ENCODE measurements at regions not wholly inside any gene's neighbourhood (a gene's known extent, or its start where the extent isn't known, plus 50 kb on each side); places are given as distances from the start of the nearest gene placed in this dataset.

GRCh38 chr7:68009716-68010115 is 1013.1 kb downstream of the TYW1 start:
- Histone ChIP-seq H3K18ac (ENCODE audit: low read length) (no peak overlapping the region), H3K4me2 (ENCODE audit: low read length) (no peak overlapping the region)
- no CpG with 5 or more reads among the region's 4 CpGs for WGBS (ENCODE audit: extremely low coverage, insufficient coverage, low lambda C conversion rate)

GRCh38 chr7:68014031-68014736 is 1017.6 kb downstream of the TYW1 start:
- Histone ChIP-seq H3K27me3 (ENCODE audit: insufficient read depth, low read length, poor library complexity) (no peaks in the 10 kb centered on the region), H3K23ac (ENCODE audit: low read length) (no peak overlapping the region), H4K8ac (ENCODE audit: low read depth, low read length) (no peak overlapping the region), H3K4me1 (ENCODE audit: control insufficient read depth, low read depth, low read length) (peaks cover 2% of the 10 kb centered on the region), H2BK120ac (ENCODE audit: low read depth, low read length) (no peak overlapping the region), H3K56ac (ENCODE audit: low read length) (no peak overlapping the region), H2AK5ac (ENCODE audit: low read length) (no peak overlapping the region), H2BK5ac (ENCODE audit: low read length) (no peak overlapping the region), H3K9ac (ENCODE audit: low read length) (no peak overlapping the region), H3K18ac (ENCODE audit: low read length) (no peak overlapping the region), H3K79me2 (ENCODE audit: control insufficient read depth, insufficient read depth, low read length) (no peaks in the 10 kb centered on the region), H3K27ac (ENCODE audit: low read depth, low read length) (no peak overlapping the region), H3K4ac (ENCODE audit: low read depth, low read length) (no peak overlapping the region), H3K4me3 (ENCODE audit: low read length) (no peak overlapping the region), H2BK15ac (replicated peaks; ENCODE audit: low read depth) (no peak overlapping the region), H4K5ac (ENCODE audit: low read length) (no peak overlapping the region), H3K79me1 (ENCODE audit: low read length) (no peaks in the 10 kb centered on the region), H3K36me3 (ENCODE audit: control insufficient read depth, insufficient read depth, low read length) (no peaks in the 10 kb centered on the region), H3K4me2 (ENCODE audit: low read length) (no peak overlapping the region)
- WGBS (ENCODE audit: extremely low coverage, insufficient coverage, low lambda C conversion rate), result no CpG with 5 or more reads among the region's 11 CpGs
- no peak for DNase-seq

More at GRCh38 chr7:68009716-68010115, 1013.1 kb downstream of the TYW1 start:
- H3K4me1 ChIP-seq (ENCODE audit: control insufficient read depth, low read depth, low read length), result no peaks in the 10 kb centered on the region
- no peak overlapping the region for H3K27ac ChIP-seq (ENCODE audit: low read depth, low read length)
- no peaks in the 10 kb centered on the region for H3K79me1 ChIP-seq (ENCODE audit: low read length)
- H4K8ac ChIP-seq (ENCODE audit: low read depth, low read length), result no peak overlapping the region
- no peak overlapping the region for H3K4ac ChIP-seq (ENCODE audit: low read depth, low read length)
- no peaks in the 10 kb centered on the region for H3K27me3 ChIP-seq (ENCODE audit: insufficient read depth, low read length, poor library complexity)
- no peak overlapping the region for H3K23ac ChIP-seq (ENCODE audit: low read length)
- H2AK5ac ChIP-seq (ENCODE audit: low read length), result no peak overlapping the region
- H2BK5ac ChIP-seq (ENCODE audit: low read length), result no peak overlapping the region
- H2BK120ac ChIP-seq (ENCODE audit: low read depth, low read length), result no peak overlapping the region
- H3K79me2 ChIP-seq (ENCODE audit: control insufficient read depth, insufficient read depth, low read length), result no peaks in the 10 kb centered on the region
- no peaks in the 10 kb centered on the region for H3K36me3 ChIP-seq (ENCODE audit: control insufficient read depth, insufficient read depth, low read length)
- no peak overlapping the region for H3K4me3 ChIP-seq (ENCODE audit: low read length)
- H4K5ac ChIP-seq (ENCODE audit: low read length), result no peak overlapping the region
- H2BK15ac ChIP-seq (replicated peaks; ENCODE audit: low read depth), result no peak overlapping the region
- no peak for DNase-seq
- H3K9ac ChIP-seq (ENCODE audit: low read length), result no peak overlapping the region
- no peak overlapping the region for H3K56ac ChIP-seq (ENCODE audit: low read length)

- Histone ChIP-seq H2BK120ac (ENCODE audit: low read depth, low read length) (no peak overlapping the region), H3K4me3 (ENCODE audit: low read length) (no peak overlapping the region), H3K18ac (ENCODE audit: low read length) (no peak overlapping the region), H3K4me1 (ENCODE audit: control insufficient read depth, low read depth, low read length) (peaks cover 2% of the 10 kb centered on the region), H4K5ac (ENCODE audit: low read length) (no peak overlapping the region), H3K79me2 (ENCODE audit: control insufficient read depth, insufficient read depth, low read length) (no peaks in the 10 kb centered on the region), H3K4me2 (ENCODE audit: low read length) (no peak overlapping the region), H2BK15ac (replicated peaks; ENCODE audit: low read depth) (no peak overlapping the region), H4K8ac (ENCODE audit: low read depth, low read length) (no peak overlapping the region), H3K56ac (ENCODE audit: low read length) (no peak overlapping the region), H2AK5ac (ENCODE audit: low read length) (no peak overlapping the region), H3K23ac (ENCODE audit: low read length) (no peak overlapping the region), H3K4ac (ENCODE audit: low read depth, low read length) (no peak overlapping the region), H3K9ac (ENCODE audit: low read length) (no peak overlapping the region), H3K27me3 (ENCODE audit: insufficient read depth, low read length, poor library complexity) (no peaks in the 10 kb centered on the region), H3K36me3 (ENCODE audit: control insufficient read depth, insufficient read depth, low read length) (no peaks in the 10 kb centered on the region), H2BK5ac (ENCODE audit: low read length) (no peak overlapping the region), H3K79me1 (ENCODE audit: low read length) (no peaks in the 10 kb centered on the region), H3K27ac (ENCODE audit: low read depth, low read length) (no peak overlapping the region)
- DNase-seq, result peak; percentile 7
- WGBS (ENCODE audit: extremely low coverage, insufficient coverage, low lambda C conversion rate), result no CpG with 5 or more reads among the region's 5 CpGs
Measured at GRCh38 chr7:68015122-68015977, 1018.7 kb downstream of the TYW1 start.

DNA sequence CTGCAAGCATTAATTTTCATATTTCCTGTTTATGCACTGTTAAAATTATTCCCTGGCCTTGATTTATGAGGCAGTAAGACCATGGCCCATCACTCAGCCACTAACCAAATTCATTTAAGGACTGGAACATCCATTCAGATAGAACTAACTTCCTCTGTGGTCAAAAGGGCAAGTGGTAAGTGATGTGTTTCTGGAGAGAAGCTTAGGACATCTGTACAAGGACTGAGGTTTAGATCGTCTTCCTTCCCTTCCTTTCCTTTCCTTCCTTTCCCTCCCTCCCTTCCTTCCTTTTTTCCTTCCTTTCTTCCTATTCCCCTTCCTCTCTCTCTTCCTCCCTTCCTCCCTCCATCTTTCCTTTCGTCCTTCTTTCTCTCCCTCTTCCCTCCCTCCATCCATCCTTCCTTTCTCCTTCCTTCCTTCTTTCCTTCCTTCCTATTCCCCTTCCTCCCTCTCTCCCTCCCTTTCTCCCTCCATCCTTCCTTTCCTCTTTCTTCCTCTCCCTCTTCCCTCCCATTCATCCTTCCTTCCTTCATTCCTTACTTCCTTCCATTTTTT is 1019.4 kb downstream of the TYW1 start:
- Histone ChIP-seq H3K27me3 (ENCODE audit: insufficient read depth, low read length, poor library complexity) (no peaks in the 10 kb centered on the region), H4K5ac (ENCODE audit: low read length) (no peak overlapping the region), H3K4me3 (ENCODE audit: low read length) (no peak overlapping the region), H3K79me2 (ENCODE audit: control insufficient read depth, insufficient read depth, low read length) (no peaks in the 10 kb centered on the region), H2BK120ac (ENCODE audit: low read depth, low read length) (no peak overlapping the region), H3K27ac (ENCODE audit: low read depth, low read length) (no peak overlapping the region), H3K36me3 (ENCODE audit: control insufficient read depth, insufficient read depth, low read length) (no peaks in the 10 kb centered on the region), H3K9ac (ENCODE audit: low read length) (no peak overlapping the region), H4K8ac (ENCODE audit: low read depth, low read length) (no peak overlapping the region), H3K4me1 (ENCODE audit: control insufficient read depth, low read depth, low read length) (peaks cover 2% of the 10 kb centered on the region), H2AK5ac (ENCODE audit: low read length) (no peak overlapping the region), H3K23ac (ENCODE audit: low read length) (no peak overlapping the region), H3K56ac (ENCODE audit: low read length) (no peak overlapping the region), H3K18ac (ENCODE audit: low read length) (no peak overlapping the region), H3K4me2 (ENCODE audit: low read length) (no peak overlapping the region), H3K4ac (ENCODE audit: low read depth, low read length) (no peak overlapping the region), H2BK15ac (replicated peaks; ENCODE audit: low read depth) (no peak overlapping the region), H2BK5ac (ENCODE audit: low read length) (no peak overlapping the region), H3K79me1 (ENCODE audit: low read length) (no peaks in the 10 kb centered on the region)
- whole genome bisulfite sequencing (ENCODE audit: extremely low coverage, insufficient coverage, low lambda C conversion rate), result 96% methylated on average over 1 of the region's 2 CpGs
- no peak for DNase-seq

DNA sequence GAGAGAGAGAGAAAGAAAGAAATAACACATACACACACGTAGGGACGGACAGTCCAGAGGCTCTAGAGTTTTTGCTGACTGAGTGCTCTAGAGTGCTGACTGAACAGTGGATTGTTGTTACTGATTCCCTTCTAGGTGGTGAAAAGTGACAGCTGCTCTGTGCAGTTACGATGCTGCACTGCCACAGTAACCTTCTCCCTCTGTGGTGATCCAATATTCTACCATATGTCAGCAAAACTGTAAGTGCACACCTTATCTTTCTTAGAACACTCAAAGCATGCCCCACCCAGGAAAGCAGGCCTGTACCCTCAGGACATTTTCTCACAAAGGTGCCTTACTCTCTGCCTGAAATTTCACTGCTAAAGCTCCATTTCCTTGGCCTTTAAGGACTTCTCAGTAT is 1023.5 kb downstream of the TYW1 start:
- H3K56ac ChIP-seq (ENCODE audit: low read length), result no peak overlapping the region
- H3K18ac ChIP-seq (ENCODE audit: low read length), result no peak overlapping the region
- H2BK15ac ChIP-seq (replicated peaks; ENCODE audit: low read depth), result no peak overlapping the region
- no CpG with 5 or more reads among the region's 3 CpGs for WGBS (ENCODE audit: extremely low coverage, insufficient coverage, low lambda C conversion rate)
- no peaks in the 10 kb centered on the region for H3K27me3 ChIP-seq (ENCODE audit: insufficient read depth, low read length, poor library complexity)
- no peak overlapping the region for H2BK120ac ChIP-seq (ENCODE audit: low read depth, low read length)
- H4K5ac ChIP-seq (ENCODE audit: low read length), result no peak overlapping the region
- H3K79me2 ChIP-seq (ENCODE audit: control insufficient read depth, insufficient read depth, low read length), result no peaks in the 10 kb centered on the region
- no peak overlapping the region for H3K4ac ChIP-seq (ENCODE audit: low read depth, low read length)
- no peak overlapping the region for H4K8ac ChIP-seq (ENCODE audit: low read depth, low read length)
- no peak overlapping the region for H3K9ac ChIP-seq (ENCODE audit: low read length)
- no peak for DNase-seq
- H2BK5ac ChIP-seq (ENCODE audit: low read length), result no peak overlapping the region
- peaks cover 2% of the 10 kb centered on the region for H3K4me1 ChIP-seq (ENCODE audit: control insufficient read depth, low read depth, low read length)
- no peak overlapping the region for H3K27ac ChIP-seq (ENCODE audit: low read depth, low read length)
- H3K36me3 ChIP-seq (ENCODE audit: control insufficient read depth, insufficient read depth, low read length), result no peaks in the 10 kb centered on the region
- no peaks in the 10 kb centered on the region for H3K79me1 ChIP-seq (ENCODE audit: low read length)
- H3K4me3 ChIP-seq (ENCODE audit: low read length), result no peak overlapping the region
- no peak overlapping the region for H3K23ac ChIP-seq (ENCODE audit: low read length)
- no peak overlapping the region for H2AK5ac ChIP-seq (ENCODE audit: low read length)
- H3K4me2 ChIP-seq (ENCODE audit: low read length), result no peak overlapping the region
